Motor neuron (in vitro differentiated cells): ENCODE measurements at regions not wholly inside any gene's neighbourhood (a gene's known extent, or its start where the extent isn't known, plus 50 kb on each side); places are given as distances from the start of the nearest gene placed in this dataset.
A peak's percentile ranks its signal among the peaks of the same experiment; 100 is the strongest.

Source experiments
- ATAC-seq, 8 experiments: fragments of 200-7000 bp; cut with Tn5 transposase; replicated peaks in 6 of 8; 2 replicates each; pipeline ENCODE4 v1.8.0; 2021; ENCODE audit warnings: mild to moderate bottlenecking in 8 of 8, moderate library complexity in 8 of 8
- H3K27ac ChIP-seq, 2 donors: fragments of 250-450 bp; sonication (Bioruptor Pico); 2 replicates each; pipeline ENCODE4 v1.9.0; 2021; ENCODE audit warnings: antibody characterized with exemption in 2 of 2, mild to moderate bottlenecking in 2 of 2, moderate library complexity in 1 of 2
- H3K4me1 ChIP-seq, 2 donors: fragments of 250-450 bp; sonication (Bioruptor Pico); replicated peaks in 1 of 2; 2 replicates each; pipeline ENCODE4 v1.6.1; 2021; ENCODE audit warnings: antibody characterized with exemption in 2 of 2, mild to moderate bottlenecking in 2 of 2, moderate library complexity in 1 of 2
- H3K4me3 ChIP-seq, 5 donors: fragments of 250-450 bp; sonication (Bioruptor Pico); 2 replicates each; pipeline ENCODE4 v1.9.0; 2021; ENCODE audit warnings: antibody characterized with exemption in 5 of 5, mild to moderate bottlenecking in 5 of 5, moderate library complexity in 4 of 5
- WGBS, 10 experiments: fragments of 450-650 bp; shearing (Covaris generic); methylation state at CpG; one replicate each; pipeline ENCODE4 v1.0.0; 2022; 5-methylcytosine and 5-hydroxymethylcytosine counted together
- in situ Hi-C, 9 experiments: fragments of 400-800 bp; cut with MboI; loops; one replicate each; pipeline ENCODE4 v1.15.0; 2021; ENCODE audit warnings: low sequenced_read_pairs in 9 of 9, low pct_unique_long_range_greater_than_20kb in 2 of 9; ENCODE audit not compliant: unreplicated experiment in 9 of 9

DNA sequence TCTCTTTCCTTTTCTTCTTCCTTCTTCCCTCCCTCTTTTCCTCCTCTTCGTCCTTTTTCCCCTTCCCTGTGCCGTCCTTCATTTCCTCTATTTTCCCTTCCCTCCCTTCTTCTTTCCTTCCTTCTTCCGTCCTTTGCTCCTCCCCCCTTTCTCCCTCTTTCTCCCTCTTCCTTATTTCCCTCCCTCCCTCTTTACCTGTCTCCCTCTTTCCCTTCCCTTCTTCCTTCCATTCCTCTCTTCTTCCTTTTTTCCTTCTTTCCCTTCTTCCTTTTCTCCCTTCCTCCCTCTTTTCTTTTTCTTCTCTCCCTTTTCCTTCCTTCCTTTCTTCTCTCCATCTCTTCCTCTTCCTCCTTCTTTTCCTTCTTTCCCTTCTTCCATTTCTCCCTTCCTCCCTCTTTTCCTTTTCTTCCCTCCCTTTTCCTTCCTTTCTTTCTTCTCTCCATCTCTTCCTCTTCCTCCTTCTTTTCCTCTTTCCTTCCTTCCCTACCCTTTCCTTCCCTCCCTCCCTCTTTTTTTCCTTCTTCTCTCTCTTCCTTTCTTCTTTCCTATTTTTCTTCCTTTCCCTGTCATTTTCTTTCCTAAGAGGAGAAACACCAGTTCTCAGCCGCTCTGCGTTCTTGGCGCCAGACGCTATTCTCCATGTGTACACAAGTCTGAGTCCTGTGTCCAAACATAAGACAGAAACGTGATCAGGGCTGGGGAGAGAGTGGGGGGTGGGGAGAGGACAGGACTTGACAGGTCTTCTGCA, 597.1 kb downstream of the MID1IP1 start:
- ATAC-seq: peak in 1 of 8 experiments; percentile 57
- in situ Hi-C loops: no loop called here
- H3K27ac ChIP-seq: no peak overlapping the region
- no peak overlapping the region for H3K4me3 ChIP-seq
- H3K4me1 ChIP-seq: peaks cover 6 to 8% of the 10 kb centered on the region in 2 donors
- WGBS, 10 experiments: 0 to 100% (median 74%) methylated on average over 1 to 8 of the region's 8 CpGs

DNA sequence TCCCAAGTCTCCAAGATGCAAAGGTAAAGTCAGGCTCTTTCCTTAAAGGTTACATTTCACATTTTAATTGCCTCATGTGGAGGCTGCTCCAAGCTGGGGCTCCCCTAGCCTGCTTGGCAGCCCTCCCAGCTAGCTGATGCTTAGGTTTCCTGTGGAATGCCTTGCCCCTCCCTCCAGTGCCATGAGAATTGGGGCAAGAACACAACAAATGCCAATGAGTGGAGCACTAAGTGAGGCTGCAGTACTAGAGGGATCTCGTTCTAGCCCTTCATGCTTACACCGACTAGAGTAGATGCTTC, 597.7 kb downstream of the MID1IP1 start:
- in situ Hi-C loops: no loop called here
- ATAC-seq: peak in 1 of 8 experiments; percentile 71
- Histone ChIP-seq H3K27ac (no peak overlapping the region), H3K4me3 (no peak overlapping the region), H3K4me1 (peaks cover 6 to 8% of the 10 kb centered on the region in 2 donors)
- 40 to 61% methylated on average over 2 of the region's 2 CpGs; no CpG with 5 or more reads in 8 of the 10 experiments for WGBS, 10 experiments

DNA sequence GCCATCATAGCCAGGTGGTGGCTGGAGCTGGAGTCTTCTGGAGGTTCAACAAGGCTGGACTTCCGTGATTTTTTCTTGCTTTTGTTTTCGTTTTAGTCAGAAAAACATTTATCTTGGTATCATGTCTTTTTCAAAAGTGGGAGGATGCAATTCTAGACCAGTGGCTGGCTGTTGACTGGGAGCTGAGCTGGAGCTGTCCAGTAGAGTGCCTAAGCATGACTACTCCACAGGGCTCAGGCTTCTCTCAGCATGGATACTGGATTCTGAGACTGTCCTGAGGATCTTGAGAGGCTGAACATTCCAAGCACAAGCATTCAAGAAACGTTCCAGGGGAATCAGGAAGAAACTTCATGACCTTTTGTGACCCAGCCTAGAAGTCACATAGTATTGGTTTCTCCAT, 598.1 kb downstream of the MID1IP1 start:
- no peak overlapping the region for H3K4me3 ChIP-seq
- no peak overlapping the region for H3K27ac ChIP-seq
- H3K4me1 ChIP-seq: peaks cover 6 to 8% of the 10 kb centered on the region in 2 donors
- WGBS, 10 experiments: 21 to 40% (median 39%) methylated on average over 1 to 3 of the region's 3 CpGs; no CpG with 5 or more reads in 7 of the 10 experiments
- ATAC-seq: peak in 1 of 8 experiments; percentile 20
- in situ Hi-C loops: no loop called here

DNA sequence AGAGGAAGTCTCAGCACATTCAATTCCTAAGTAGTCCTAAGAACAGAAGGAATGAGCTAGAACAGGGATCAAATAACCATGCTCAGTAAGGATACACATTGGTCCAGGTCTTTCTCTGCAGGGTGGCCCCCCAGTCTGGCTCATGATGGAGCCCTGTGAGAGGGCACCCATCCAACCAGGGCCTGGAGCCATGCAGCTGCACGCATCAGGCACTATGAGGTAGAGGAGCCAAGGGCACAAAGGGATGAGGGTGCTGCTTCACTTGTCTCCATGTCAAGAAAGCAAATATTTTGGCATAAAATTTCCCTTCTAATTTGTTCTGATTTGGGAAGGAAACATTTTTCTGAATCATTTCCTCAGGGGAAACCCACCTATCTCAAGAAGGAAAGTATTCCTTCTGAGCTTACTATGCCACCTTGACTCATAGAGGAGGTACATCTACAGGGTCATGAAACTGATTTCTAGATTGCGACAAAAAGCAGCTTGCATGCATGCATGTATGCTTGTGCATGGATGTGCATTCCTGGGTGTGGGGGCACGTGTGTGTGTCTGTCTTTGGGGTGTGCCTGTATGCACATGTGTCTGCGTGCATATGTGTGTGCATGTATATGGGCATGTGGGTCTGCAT, 600.3 kb downstream of the MID1IP1 start:
- Histone ChIP-seq H3K4me1 (peaks cover 6 to 8% of the 10 kb centered on the region in 2 donors), H3K27ac (no peak overlapping the region), H3K4me3 (no peak overlapping the region)
- in situ Hi-C loops: no loop called here
- whole genome bisulfite sequencing, 10 experiments: 42 to 100% (median 42%) methylated on average over 1 to 3 of the region's 4 CpGs; no CpG with 5 or more reads in 7 of the 10 experiments
- ATAC-seq: no peak

DNA sequence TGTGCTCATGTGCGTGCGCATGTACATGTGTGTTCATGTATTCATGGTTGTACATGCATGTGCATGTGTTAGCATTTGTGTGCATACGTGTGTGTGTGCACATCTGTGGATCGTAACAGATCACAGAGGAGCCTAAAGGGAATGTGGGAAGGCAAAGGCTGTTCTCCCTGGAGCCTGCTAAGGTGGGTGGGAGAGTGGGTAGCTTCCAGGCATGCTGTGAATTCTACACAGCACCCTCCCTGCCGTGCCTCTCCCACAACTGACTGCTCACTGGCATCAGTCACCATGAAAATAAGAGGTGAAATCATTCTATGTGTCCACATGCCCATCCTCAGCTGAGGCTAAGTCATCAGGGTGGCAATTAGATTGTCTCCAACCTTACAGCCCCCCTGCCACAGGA, 600.9 kb downstream of the MID1IP1 start:
- Histone ChIP-seq H3K4me3 (no peak overlapping the region), H3K4me1 (peaks cover 6 to 8% of the 10 kb centered on the region in 2 donors), H3K27ac (no peak overlapping the region)
- in situ Hi-C loops: no loop called here
- 40 to 83% methylated on average over 1 to 2 of the region's 5 CpGs; no CpG with 5 or more reads in 8 of the 10 experiments for WGBS, 10 experiments
- peak in 1 of 8 experiments; percentile 25 for ATAC-seq

DNA sequence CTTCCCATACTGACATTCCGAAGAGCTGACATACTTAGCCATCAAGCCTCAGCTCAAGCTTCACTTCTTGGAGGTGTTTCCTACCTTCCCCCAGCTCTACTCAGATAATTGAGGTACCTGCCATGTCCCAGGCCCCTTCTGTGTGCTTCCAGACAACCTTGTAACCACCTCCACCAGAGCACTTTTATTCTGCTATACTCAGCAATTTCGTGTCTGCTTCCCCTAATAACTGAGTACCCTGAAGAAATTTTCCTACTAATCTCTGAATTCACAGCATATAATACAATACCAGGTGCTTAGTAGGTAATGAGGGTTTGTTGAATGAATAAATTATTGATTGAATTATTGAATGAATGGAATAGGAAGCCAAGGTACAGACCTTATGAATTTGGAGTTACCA, 605.5 kb downstream of the MID1IP1 start:
- in situ Hi-C loops: no loop called here
- Histone ChIP-seq H3K4me1 (peaks cover 0 to 7% of the 10 kb centered on the region in 2 donors), H3K27ac (no peak overlapping the region), H3K4me3 (no peak overlapping the region)
- ATAC-seq: no peak
- 0 to 49% methylated on average over 1 to 2 of the region's 2 CpGs; no CpG with 5 or more reads in 8 of the 10 experiments for WGBS, 10 experiments

DNA sequence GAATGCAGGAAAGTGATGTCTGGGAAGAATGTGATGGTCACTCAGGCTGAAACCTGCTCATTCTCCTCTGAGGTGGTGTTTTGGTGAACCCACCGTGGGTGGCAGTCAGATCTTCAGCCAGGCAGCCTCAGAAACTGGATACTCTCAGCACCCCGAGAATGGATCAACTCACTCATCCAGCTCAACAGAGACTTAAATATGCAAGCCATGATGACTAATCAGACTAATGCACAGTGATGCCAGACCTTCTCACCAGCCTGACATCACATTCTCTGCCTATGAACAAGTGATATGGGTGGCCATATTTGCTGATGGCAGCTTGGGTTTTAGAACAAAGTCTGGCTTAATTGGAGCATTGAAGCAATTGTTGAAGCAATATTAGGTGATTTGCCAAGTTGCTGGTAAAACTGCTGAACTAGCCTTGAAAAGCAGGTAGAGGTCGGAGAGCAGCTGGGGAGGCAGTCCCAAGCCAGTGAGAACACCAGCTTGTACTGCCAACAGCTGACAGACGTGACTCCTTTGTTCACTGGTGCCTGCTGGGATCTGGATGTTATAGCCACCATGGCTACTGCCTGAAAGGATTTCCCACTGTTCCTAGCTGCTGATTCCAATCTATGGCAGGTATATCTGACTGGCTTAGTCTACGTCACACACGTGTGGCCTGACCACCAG, 608.1 kb downstream of the MID1IP1 start:
- Histone ChIP-seq H3K4me1 (peaks cover 0 to 7% of the 10 kb centered on the region in 2 donors), H3K27ac (no peak overlapping the region), H3K4me3 (no peak overlapping the region)
- in situ Hi-C loops: no loop called here
- WGBS, 10 experiments: 17 to 80% (median 60%) methylated on average over 1 to 3 of the region's 6 CpGs; no CpG with 5 or more reads in 7 of the 10 experiments
- peak in 6 of 8 experiments; percentile 44 to 91 (median 63) for ATAC-seq

DNA sequence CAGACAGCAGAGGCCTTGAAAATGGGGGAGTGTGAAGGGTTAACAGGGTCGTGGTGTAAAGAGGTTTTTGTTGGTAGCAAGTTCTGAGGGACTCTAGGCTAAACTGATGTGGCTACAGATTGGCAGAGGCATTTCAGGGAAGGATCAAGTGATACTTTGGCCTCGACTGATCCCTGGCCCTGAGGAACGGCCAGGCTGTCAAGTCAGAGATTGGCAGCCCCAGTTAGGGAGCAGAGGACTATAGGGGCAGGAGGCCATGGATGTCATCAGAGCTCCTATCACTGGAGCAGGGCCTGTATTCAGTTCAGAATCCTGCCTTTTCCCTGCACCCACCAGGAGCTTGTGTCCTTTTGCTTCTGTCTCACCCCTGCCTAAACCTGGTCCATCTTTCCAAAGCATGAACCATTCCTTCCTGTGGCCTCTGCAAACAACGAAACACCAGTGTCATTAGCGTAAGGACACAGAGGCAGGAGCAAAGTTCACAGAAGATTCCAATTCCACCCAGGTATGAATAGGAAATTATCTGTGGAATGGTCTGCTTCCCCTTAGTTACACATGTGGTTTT, 613.1 kb downstream of the MID1IP1 start:
- WGBS, 10 experiments: 33 to 100% (median 88%) methylated on average over 1 to 5 of the region's 5 CpGs; no CpG with 5 or more reads in 6 of the 10 experiments
- no peak for ATAC-seq
- in situ Hi-C loops: no loop called here
- Histone ChIP-seq H3K4me1 (peaks cover 14 to 22% of the 10 kb centered on the region in 2 donors), H3K4me3 (no peak overlapping the region), H3K27ac (no peak overlapping the region)

DNA sequence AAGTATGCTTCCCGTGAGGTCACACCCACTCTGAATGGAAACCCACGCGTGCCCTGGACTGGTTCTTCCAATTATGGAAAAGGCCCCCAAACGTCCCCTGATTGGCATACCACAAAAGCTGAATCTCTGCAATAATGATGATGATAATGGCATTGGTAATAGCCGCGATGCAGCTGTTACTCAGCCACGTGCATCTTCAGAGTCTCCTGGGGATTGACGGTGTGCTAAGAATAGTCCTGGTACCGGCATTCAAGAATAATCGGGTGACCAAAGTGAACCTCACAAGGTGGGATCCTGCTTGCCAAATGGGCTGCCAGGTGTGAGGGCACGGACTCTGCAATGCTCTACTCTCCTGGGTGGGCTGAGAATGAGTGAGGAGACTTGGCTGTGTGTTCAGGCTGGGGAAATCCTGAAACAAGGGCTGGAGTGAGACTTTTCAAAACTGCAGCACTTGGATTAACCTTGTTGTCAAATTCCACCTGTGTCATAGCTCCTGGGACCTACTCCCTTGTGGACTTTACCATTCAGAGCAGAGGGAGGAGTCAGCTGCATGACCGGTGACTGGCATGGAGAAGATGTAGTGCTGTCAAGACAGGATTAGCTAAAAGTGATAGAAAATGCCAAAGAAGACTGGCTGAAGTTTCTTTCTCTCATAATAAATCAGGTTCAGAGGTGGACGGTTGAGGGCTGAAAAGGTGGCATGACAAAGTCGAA, 615.4 kb downstream of the MID1IP1 start:
- in situ Hi-C loops: no loop called here
- Histone ChIP-seq H3K27ac (no peak overlapping the region), H3K4me3 (no peak overlapping the region), H3K4me1 (peaks cover 17 to 36% of the 10 kb centered on the region in 2 donors)
- 17 to 100% (median 96%) methylated on average over 1 to 5 of the region's 14 CpGs; no CpG with 5 or more reads in 7 of the 10 experiments for WGBS, 10 experiments
- ATAC-seq: no peak

DNA sequence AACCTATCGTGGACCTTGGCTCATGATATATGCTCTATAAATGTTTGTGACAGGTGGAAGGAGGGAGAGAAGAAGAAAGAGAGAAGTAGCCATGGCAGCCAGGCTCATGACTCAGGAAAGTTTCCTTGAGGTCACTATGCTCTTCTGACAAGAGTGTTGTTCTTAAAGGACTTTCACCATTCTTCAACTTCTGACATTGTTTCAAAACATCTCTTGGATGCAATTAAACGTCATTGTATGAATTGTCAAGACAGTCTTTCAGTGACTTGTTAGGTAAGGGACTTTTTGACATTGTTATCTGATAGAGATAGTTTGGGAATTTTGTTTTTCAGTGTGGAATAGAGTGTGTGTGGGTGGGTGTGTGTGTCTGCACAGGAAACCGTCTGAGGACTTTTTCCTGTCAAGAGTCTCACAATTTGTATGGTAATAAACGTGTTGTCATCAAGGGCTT, 617.0 kb downstream of the MID1IP1 start:
- peak overlapping the region in 1 of 2 donors; percentile 44 for H3K27ac ChIP-seq
- H3K4me3 ChIP-seq: no peak overlapping the region
- WGBS, 10 experiments: 17 to 29% (median 20%) methylated on average over 1 to 4 of the region's 4 CpGs; no CpG with 5 or more reads in 7 of the 10 experiments
- peaks cover 17 to 36% of the 10 kb centered on the region in 2 donors for H3K4me1 ChIP-seq
- in situ Hi-C loops: no loop called here
- no peak for ATAC-seq

DNA sequence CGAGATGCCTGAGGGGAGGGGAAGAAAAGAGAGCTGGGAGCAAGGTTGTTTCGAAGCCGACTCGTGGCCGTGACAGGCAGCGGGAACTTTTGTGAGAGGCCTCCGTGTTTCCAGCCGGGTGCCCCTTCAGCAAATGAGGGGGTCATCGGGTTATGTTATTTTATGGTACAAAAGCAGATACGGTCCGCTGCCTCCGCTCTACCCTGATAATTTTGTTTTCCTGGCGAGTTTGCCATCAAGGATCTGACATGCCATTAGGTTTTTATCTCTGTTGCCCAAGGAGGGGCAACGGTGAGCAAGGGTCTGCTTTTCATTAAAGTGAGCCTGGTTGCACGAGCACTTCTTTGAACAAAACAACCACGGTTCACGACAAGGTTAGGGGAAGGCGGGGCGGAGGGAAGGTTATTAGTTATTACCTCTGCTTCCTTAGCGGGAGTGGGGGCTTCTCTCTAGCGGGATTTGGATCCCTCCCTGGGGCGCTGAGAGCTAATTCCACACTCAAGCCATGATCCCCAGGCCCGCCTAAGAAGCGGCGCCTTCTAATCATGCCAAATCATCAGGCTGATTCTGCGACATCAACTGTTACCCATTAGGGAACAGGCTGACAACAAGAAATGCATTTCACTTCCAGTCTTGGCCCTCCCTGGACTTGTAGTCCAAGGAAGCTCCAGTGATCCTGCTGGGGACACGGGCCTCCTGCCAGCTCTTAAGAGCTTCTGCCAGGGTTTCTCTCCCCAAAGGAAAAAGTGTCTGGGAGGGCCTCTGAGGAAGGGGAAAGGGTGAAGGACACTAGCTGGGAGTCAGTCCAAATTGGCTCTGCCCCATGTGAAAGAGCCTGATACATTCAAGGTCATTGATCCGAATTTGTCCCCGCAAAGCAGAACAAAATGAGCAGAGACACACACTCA, 617.7 kb downstream of the MID1IP1 start:
- in situ Hi-C loops: no loop called here
- Histone ChIP-seq H3K4me1 (peaks cover 17 to 36% of the 10 kb centered on the region in 2 donors), H3K4me3 (no peak overlapping the region), H3K27ac (peak overlapping the region; percentile 42 to 44)
- WGBS, 10 experiments: 18 to 100% (median 56%) methylated on average over 1 to 16 of the region's 29 CpGs; no CpG with 5 or more reads in 4 of the 10 experiments
- ATAC-seq: peak in 5 of 8 experiments; percentile 25 to 72 (median 64)
